NCI-H146 treated with DMSO at 0.1 percent for 48 hours (cell line): ENCODE measurements at regions not wholly inside any gene's neighbourhood (a gene's known extent, or its start where the extent isn't known, plus 50 kb on each side); places are given as distances from the start of the nearest gene placed in this dataset.

ENCODE experiments used
- DNase-seq: peaks from one replicate; lab custom pipeline; 2025; ENCODE audit not compliant: unreplicated experiment; lab: John Stamatoyannopoulos, UW

GRCh38 chr1:232682248-232682647 lies 52.3 kb upstream of the SIPA1L2 start:
- no peak for DNase-seq

- DNase-seq: no peak
Measured at GRCh38 chr1:232684371-232685105, 54.6 kb upstream of the SIPA1L2 start.

- DNase-seq: no peak
Measured at GRCh38 chr1:232686346-232686745, 56.4 kb upstream of the SIPA1L2 start.

- DNase-seq: no peak
Measured at GRCh38 chr1:232687304-232687703, 57.4 kb upstream of the SIPA1L2 start.

GRCh38 chr1:232687728-232688127 lies 57.8 kb upstream of the SIPA1L2 start:
- DNase-seq: no peak

- DNase-seq: no peak
Measured at GRCh38 chr1:232688398-232688797, 58.5 kb upstream of the SIPA1L2 start.

GRCh38 chr1:232689711-232690110 lies 59.8 kb upstream of the SIPA1L2 start:
- DNase-seq: no peak

GRCh38 chr1:232690285-232690935 lies 60.5 kb upstream of the SIPA1L2 start:
- DNase-seq: no peak

- no peak for DNase-seq
Measured at GRCh38 chr1:232694475-232694874, 64.5 kb upstream of the SIPA1L2 start.

GRCh38 chr1:232695621-232696385 lies 65.9 kb upstream of the SIPA1L2 start:
- DNase-seq: no peak

GRCh38 chr1:232696466-232696865 lies 66.5 kb upstream of the SIPA1L2 start:
- no peak for DNase-seq

- no peak for DNase-seq
Measured at GRCh38 chr1:232697187-232697822, 67.4 kb upstream of the SIPA1L2 start.

GRCh38 chr1:232699814-232700213 lies 69.9 kb upstream of the SIPA1L2 start:
- DNase-seq: no peak

- DNase-seq: no peak
Measured at GRCh38 chr1:232702911-232703310, 73.0 kb upstream of the SIPA1L2 start.

GRCh38 chr1:232704256-232704655 lies 74.3 kb upstream of the SIPA1L2 start:
- no peak for DNase-seq

GRCh38 chr1:232704694-232705680 lies 75.1 kb upstream of the SIPA1L2 start:
- peak; percentile 68 for DNase-seq

- DNase-seq: no peak
Measured at GRCh38 chr1:232705815-232706575, 76.1 kb upstream of the SIPA1L2 start.

GRCh38 chr1:232707142-232707541 lies 77.2 kb upstream of the SIPA1L2 start:
- DNase-seq: no peak

GRCh38 chr1:232709386-232709785 lies 79.5 kb upstream of the SIPA1L2 start:
- no peak for DNase-seq

GRCh38 chr1:232711996-232712395 lies 82.1 kb upstream of the SIPA1L2 start:
- no peak for DNase-seq
